Gastroesophageal sphincter (tissue), 4 donors: ENCODE measurements at regions not wholly inside any gene's neighbourhood (a gene's known extent, or its start where the extent isn't known, plus 50 kb on each side); places are given as distances from the start of the nearest gene placed in this dataset.
A peak's percentile ranks its signal among the peaks of the same experiment; 100 is the strongest.

ENCODE experiments used
- ATAC-seq: fragments of 150-250 bp; one replicate; pipeline ENCODE4 v1.9.1; 2016; ENCODE audit warnings: mild to moderate bottlenecking, moderate library complexity
- H3K27ac ChIP-seq, 4 donors: fragments of 200-600 bp; sonication (generic) in 3 of 4; 1 replicate in 3 of 4; 2 replicates in 1 of 4; pipeline ENCODE4 v1.5.1; 2016 to 2019
- H3K27me3 ChIP-seq: fragments of 200-600 bp; sonication (generic); one replicate; pipeline ENCODE4 v1.5.1; 2019
- H3K36me3 ChIP-seq, 2 donors: fragments of 200-600 bp; sonication (generic); one replicate each; pipeline ENCODE4 v1.5.1; 2019; ENCODE audit warnings: control low read depth in 1 of 2
- H3K4me1 ChIP-seq, 3 donors: fragments of 200-600 bp; sonication (generic); 1 replicate in 2 of 3; 2 replicates in 1 of 3; pipeline ENCODE4 v1.5.1; 2016 to 2019; ENCODE audit warnings: control low read depth in 2 of 3
- H3K4me3 ChIP-seq, 2 donors: fragments of 200-600 bp; sonication (generic); one replicate each; pipeline ENCODE4 v1.5.1; 2019; ENCODE audit warnings: mild to moderate bottlenecking in 1 of 2, moderate library complexity in 1 of 2
- H3K9me3 ChIP-seq, 3 donors: fragments of 200-600 bp; sonication (generic); one replicate each; pipeline ENCODE4 v1.5.1; 2017 to 2019; ENCODE audit warnings: control low read depth in 2 of 3
- EP300 ChIP-seq: sonication (generic); formaldehyde crosslinking; IDR thresholded peaks from one replicate; pipeline ENCODE4 v1.6.1; 2017; ENCODE audit warnings: antibody characterized with exemption, mild to moderate bottlenecking
- POLR2A ChIP-seq, 2 donors: fragments of 450-650 bp; IDR thresholded peaks; one replicate each; pipeline ENCODE4 v1.6.1; 2017; ENCODE audit warnings: antibody characterized with exemption in 2 of 2, mild to moderate bottlenecking in 2 of 2, moderate library complexity in 1 of 2
- POLR2AphosphoS5 ChIP-seq: sonication (generic); formaldehyde crosslinking; IDR thresholded peaks from one replicate; pipeline ENCODE4 v1.6.1; 2017; ENCODE audit warnings: antibody characterized with exemption
- WGBS, 2 donors: methylation state at CpG; one replicate each; pipeline ENCODE4 v1.1.5; 2018; ENCODE audit warnings: low coverage in 1 of 2; 5-methylcytosine and 5-hydroxymethylcytosine counted together
- TF ChIP-seq, protein P1 (sequence below), 4 experiments: fragments of 200-600 bp in 2 of 4; fragments of 450-650 bp in 2 of 4; sonication (generic) in 1 of 4; IDR thresholded peaks; one replicate each; pipeline ENCODE4 v1.5.1; 2017 to 2019; ENCODE audit warnings: antibody characterized with exemption in 4 of 4, mild to moderate bottlenecking in 2 of 4, moderate library complexity in 2 of 4

DNA sequence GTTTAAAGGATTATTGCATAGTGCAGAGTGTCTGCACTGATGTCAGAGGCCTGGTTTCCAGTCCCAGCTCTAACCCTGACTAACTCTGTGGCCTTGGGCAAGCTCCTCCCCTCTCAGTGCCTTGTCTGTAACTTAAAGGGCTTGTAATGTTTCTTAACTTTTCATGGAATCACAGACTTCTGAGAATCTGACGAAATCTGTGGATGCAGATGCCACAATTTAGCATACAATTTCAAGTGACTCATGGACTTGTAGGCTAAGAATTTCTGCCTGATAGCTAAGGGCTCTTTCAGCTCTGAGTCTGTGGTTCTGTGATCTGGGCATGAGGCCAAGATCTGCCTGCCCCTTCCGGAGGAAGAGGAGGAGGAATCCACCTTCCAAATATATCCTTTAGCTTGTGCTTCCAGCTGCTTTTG, 236.9 kb downstream of the AR start:
- peak; percentile 79 for ATAC-seq
- H3K4me1 ChIP-seq: peaks cover 0 to 16% (median 0%) of the 10 kb centered on the region in 3 donors
- TF ChIP-seq POLR2AphosphoS5 (no peak), POLR2A (IDR thresholded peaks at IDR 0.05) (no peak), EP300 (no peak)
- TF ChIP-seq, protein P1, sequence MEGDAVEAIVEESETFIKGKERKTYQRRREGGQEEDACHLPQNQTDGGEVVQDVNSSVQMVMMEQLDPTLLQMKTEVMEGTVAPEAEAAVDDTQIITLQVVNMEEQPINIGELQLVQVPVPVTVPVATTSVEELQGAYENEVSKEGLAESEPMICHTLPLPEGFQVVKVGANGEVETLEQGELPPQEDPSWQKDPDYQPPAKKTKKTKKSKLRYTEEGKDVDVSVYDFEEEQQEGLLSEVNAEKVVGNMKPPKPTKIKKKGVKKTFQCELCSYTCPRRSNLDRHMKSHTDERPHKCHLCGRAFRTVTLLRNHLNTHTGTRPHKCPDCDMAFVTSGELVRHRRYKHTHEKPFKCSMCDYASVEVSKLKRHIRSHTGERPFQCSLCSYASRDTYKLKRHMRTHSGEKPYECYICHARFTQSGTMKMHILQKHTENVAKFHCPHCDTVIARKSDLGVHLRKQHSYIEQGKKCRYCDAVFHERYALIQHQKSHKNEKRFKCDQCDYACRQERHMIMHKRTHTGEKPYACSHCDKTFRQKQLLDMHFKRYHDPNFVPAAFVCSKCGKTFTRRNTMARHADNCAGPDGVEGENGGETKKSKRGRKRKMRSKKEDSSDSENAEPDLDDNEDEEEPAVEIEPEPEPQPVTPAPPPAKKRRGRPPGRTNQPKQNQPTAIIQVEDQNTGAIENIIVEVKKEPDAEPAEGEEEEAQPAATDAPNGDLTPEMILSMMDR (IDR thresholded peaks at IDR 0.05): no peak
- H3K9me3 ChIP-seq: no peaks in the 10 kb centered on the region
- peak overlapping the region in 3 of 4 donors; percentile 17 to 41 (median 18) for H3K27ac ChIP-seq
- 0 to 8% methylated on average over 1 to 2 of the region's 2 CpGs for WGBS, 2 donors
- H3K36me3 ChIP-seq: no peaks in the 10 kb centered on the region
- H3K27me3 ChIP-seq: no peaks in the 10 kb centered on the region
- no peak overlapping the region for H3K4me3 ChIP-seq

DNA sequence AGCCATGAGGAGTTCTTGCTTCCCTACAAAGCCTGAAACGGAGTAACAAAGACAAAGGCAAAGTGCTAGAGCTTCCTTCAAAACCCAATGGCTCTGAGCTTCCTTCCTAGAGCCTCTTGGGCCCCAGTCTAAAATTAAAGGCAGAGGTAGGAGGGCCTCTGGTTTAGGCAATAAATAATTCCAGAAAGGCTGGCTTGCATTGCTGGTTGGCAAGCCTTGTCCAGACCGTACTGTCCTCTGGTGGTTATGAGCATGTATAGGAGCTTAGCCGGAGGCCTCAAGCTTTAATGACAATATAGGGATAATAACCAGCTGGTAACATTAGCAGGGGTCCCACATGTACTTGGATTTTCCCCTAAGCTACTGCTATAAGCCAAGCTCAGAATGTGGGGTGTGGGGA, 237.3 kb downstream of the AR start:
- 50% methylated on average over 1 of the region's 3 CpGs; no CpG with 5 or more reads in 1 of the 2 donors for WGBS, 2 donors

DNA sequence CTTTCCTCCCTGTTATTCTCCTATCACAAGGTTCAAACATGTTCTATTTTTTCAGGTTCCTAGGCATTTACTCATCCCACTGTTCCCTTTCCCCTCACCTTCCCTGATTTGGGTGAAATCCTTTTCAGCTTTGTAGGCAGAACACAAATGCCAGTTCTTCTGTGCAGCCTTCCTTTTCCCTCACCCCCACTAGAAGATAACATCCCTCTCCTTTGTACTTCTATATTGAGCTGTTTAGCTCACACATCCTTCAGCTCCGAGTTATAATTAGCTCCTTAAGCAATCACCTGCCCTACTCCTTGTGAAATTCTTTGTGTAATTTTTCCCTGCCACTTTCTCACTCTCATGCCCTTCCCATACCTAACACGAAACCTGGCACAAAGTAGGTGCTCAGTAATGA, 240.9 kb downstream of the AR start:
- Histone ChIP-seq H3K4me1 (peaks cover 0 to 15% (median 0%) of the 10 kb centered on the region in 3 donors), H3K27ac (no peak overlapping the region), H3K4me3 (no peak overlapping the region), H3K9me3 (no peaks in the 10 kb centered on the region), H3K27me3 (no peaks in the 10 kb centered on the region), H3K36me3 (no peaks in the 10 kb centered on the region)
- TF ChIP-seq EP300 (no peak), POLR2AphosphoS5 (no peak), POLR2A (IDR thresholded peaks at IDR 0.05) (no peak)
- TF ChIP-seq, protein P1 (IDR thresholded peaks at IDR 0.05): no peak
- WGBS, 2 donors: 71% methylated on average over 2 of the region's 2 CpGs; no CpG with 5 or more reads in 1 of the 2 donors
- no peak for ATAC-seq

More for the DNA sequence above, 237.3 kb downstream of the AR start:
- H3K36me3 ChIP-seq: no peaks in the 10 kb centered on the region
- no peaks in the 10 kb centered on the region for H3K9me3 ChIP-seq
- H3K27ac ChIP-seq: peak overlapping the region in 1 of 4 donors; percentile 41
- ATAC-seq: peak; percentile 53
- no peaks in the 10 kb centered on the region for H3K27me3 ChIP-seq
- no peak overlapping the region for H3K4me3 ChIP-seq
- no peak for TF ChIP-seq POLR2A (IDR thresholded peaks at IDR 0.05)
- TF ChIP-seq, protein P1 (IDR thresholded peaks at IDR 0.05): peak in 1 of 4 experiments; percentile 18
- peaks cover 0 to 16% (median 0%) of the 10 kb centered on the region in 3 donors for H3K4me1 ChIP-seq

DNA sequence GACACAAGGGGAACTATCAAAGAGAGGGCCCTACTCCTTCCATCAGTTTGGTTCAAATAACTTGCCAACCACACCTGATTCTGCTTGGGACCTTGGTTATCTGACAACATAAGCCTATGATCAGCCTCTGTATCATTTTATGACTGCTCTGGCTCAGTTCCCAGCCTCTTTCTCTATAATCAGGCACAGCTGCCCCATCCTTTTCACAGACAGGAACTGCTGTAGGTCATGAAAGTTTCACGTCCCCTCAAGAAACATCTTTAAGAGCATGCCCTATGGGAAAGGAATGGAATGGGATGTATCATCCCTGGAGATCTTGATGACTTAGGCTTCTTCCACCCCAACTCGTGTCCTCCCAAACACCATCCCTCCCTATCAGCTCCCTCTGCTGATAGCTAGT, 243.4 kb downstream of the AR start:
- Histone ChIP-seq H3K9me3 (no peaks in the 10 kb centered on the region), H3K4me3 (no peak overlapping the region), H3K4me1 (no peaks in the 10 kb centered on the region), H3K27ac (no peak overlapping the region), H3K27me3 (no peaks in the 10 kb centered on the region), H3K36me3 (no peaks in the 10 kb centered on the region)
- TF ChIP-seq, protein P1 (IDR thresholded peaks at IDR 0.05): no peak
- TF ChIP-seq EP300: no peak
- no peak for TF ChIP-seq POLR2AphosphoS5
- TF ChIP-seq POLR2A (IDR thresholded peaks at IDR 0.05): no peak
- no peak for ATAC-seq
- 40 to 100% methylated on average over 1 of the region's 2 CpGs for WGBS, 2 donors

DNA sequence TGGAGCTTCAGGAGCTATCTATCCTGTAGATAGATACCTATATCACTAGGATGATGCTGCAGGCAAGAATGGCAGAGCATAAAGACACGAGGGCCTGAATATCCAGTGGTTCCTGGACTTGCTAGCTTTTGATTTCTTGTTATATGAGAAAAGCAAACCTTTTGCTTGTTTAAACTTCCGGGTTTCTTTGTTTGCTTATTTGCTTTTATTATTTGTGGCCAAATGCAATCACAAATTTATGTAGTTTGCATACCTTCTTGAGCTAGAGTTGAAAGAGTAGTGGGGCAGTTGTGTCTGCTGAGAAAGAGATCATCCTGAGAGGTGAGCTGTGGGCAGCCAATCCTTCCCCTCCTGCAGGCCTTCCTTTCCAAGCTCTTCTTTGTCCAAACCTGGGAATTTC, 245.7 kb downstream of the AR start:
- no peak for ATAC-seq
- Histone ChIP-seq H3K4me3 (no peak overlapping the region), H3K27ac (no peak overlapping the region), H3K4me1 (no peaks in the 10 kb centered on the region), H3K27me3 (no peaks in the 10 kb centered on the region), H3K9me3 (no peaks in the 10 kb centered on the region), H3K36me3 (no peaks in the 10 kb centered on the region)
- WGBS, 2 donors: 40 to 46% methylated on average over 1 to 2 of the region's 2 CpGs
- TF ChIP-seq POLR2A (IDR thresholded peaks at IDR 0.05) (no peak), POLR2AphosphoS5 (no peak), EP300 (no peak)
- TF ChIP-seq, protein P1 (IDR thresholded peaks at IDR 0.05): no peak
